Endothelial cell of umbilical vein (primary cell): ENCODE measurements at regions not wholly inside any gene's neighbourhood (a gene's known extent, or its start where the extent isn't known, plus 50 kb on each side); places are given as distances from the start of the nearest gene placed in this dataset.

Experiments used
- BruUV-seq: library from RNA; stranded (reverse); fragments of 400-500 nt; replicated peaks from 2 replicates; lab custom pipeline; 2021; lab: Mats Ljungman, UMichigan
- CTCF ChIA-PET: fragments of 300-600, 350-600 bp; sonication (Branson Sonifier 250); formaldehyde crosslinking; loops from one replicate; lab custom pipeline; 2021; ENCODE audit warnings: antibody characterized with exemption, inconsistent platforms; lab: Charles Lee
- POLR2A ChIA-PET: fragments of 300-600, 350-600 bp; sonication (Branson Sonifier 250); formaldehyde crosslinking; loops from one replicate; lab custom pipeline; 2021; ENCODE audit warnings: antibody characterized with exemption, inconsistent platforms; lab: Charles Lee
- DNase-seq: peaks from one replicate; pipeline ENCODE4 v3.0.0-alpha.2; 2011; ENCODE audit warnings: low read depth, low spot score
- FAIRE-seq: peaks from 2 replicates; lab custom pipeline; 2011; peaks lifted over from hg19 to GRCh38; lab: Jason Lieb, UNC
- H2AFZ ChIP-seq: 2 replicates; pipeline ENCODE4 v1.6.0; 2012; ENCODE audit warnings: low read depth, low read length, control low read depth, inconsistent platforms
- H3K27ac ChIP-seq: 2 replicates; pipeline ENCODE4 v1.5.1; 2011; ENCODE audit warnings: low read depth, mild to moderate bottlenecking, control low read depth, low read length, moderate library complexity; ENCODE audit not compliant: insufficient read depth
- H3K27me3 ChIP-seq, 2 experiments: 2 replicates each; pipeline versions ENCODE4 v1.6.0 to v1.6.1; 2011; ENCODE audit warnings: low read length in 2 of 2, mixed read lengths in 1 of 2; ENCODE audit not compliant: control insufficient read depth in 2 of 2, insufficient read depth in 2 of 2
- H3K36me3 ChIP-seq, 2 experiments: 2 replicates in 1 of 2; 3 replicates in 1 of 2; pipeline ENCODE4 v1.5.1; 2011; ENCODE audit warnings: low read length in 2 of 2, mild to moderate bottlenecking in 1 of 2, moderate library complexity in 1 of 2; ENCODE audit not compliant: control insufficient read depth in 2 of 2, insufficient read depth in 2 of 2; ENCODE audit errors: extremely low read depth in 1 of 2
- H3K4me1 ChIP-seq: 3 replicates; pipeline ENCODE4 v1.5.1; 2011; ENCODE audit warnings: mild to moderate bottlenecking, low read length; ENCODE audit not compliant: control insufficient read depth, insufficient read depth; ENCODE audit errors: extremely low read depth
- H3K4me2 ChIP-seq: 2 replicates; pipeline ENCODE4 v1.6.1; 2011; ENCODE audit warnings: low read length, control low read depth, mixed read lengths; ENCODE audit not compliant: insufficient read depth
- H3K4me3 ChIP-seq, 3 experiments: fragments of 200-600 bp in 1 of 3; sonication (generic), shearing (Covaris generic) in 1 of 3; replicated peaks in 1 of 3; 2 replicates each; pipeline ENCODE4 v1.5.1; 2011 to 2016; ENCODE audit warnings: control low read depth in 3 of 3, low read length in 3 of 3, mild to moderate bottlenecking in 2 of 3, inconsistent platforms in 1 of 3, low read depth in 1 of 3, moderate library complexity in 1 of 3; ENCODE audit not compliant: insufficient read depth in 1 of 3
- H3K79me2 ChIP-seq: 2 replicates; pipeline ENCODE4 v1.6.0; 2012; ENCODE audit warnings: low read length, inconsistent platforms; ENCODE audit not compliant: control insufficient read depth, insufficient read depth
- H3K9ac ChIP-seq: replicated peaks from 2 replicates; pipeline ENCODE3; 2011; ENCODE audit warnings: low read length, control low read depth; ENCODE audit not compliant: insufficient read depth; ENCODE audit errors: extremely low read depth
- H3K9me1 ChIP-seq: replicated peaks from 3 replicates; pipeline ENCODE4 v1.6.0; 2011; ENCODE audit warnings: mild to moderate bottlenecking, low read length; ENCODE audit not compliant: control insufficient read depth, insufficient read depth; ENCODE audit errors: extremely low read depth
- H3K9me3 ChIP-seq: replicated peaks from 2 replicates; pipeline ENCODE4 v1.5.1; 2012; ENCODE audit warnings: low read length, inconsistent platforms; ENCODE audit not compliant: control insufficient read depth, insufficient read depth
- H4K20me1 ChIP-seq: replicated peaks from 2 replicates; pipeline ENCODE3; 2011; ENCODE audit warnings: mild to moderate bottlenecking, low read length; ENCODE audit not compliant: control insufficient read depth, insufficient read depth; ENCODE audit errors: extremely low read depth
- EZH2 ChIP-seq: IDR thresholded peaks from 2 replicates; pipeline ENCODE4 v1.6.1; 2012; ENCODE audit warnings: borderline replicate concordance, low read depth, mild to moderate bottlenecking, moderate library complexity, low read length, inconsistent platforms; ENCODE audit not compliant: severe bottlenecking
- FOS ChIP-seq: IDR thresholded peaks from 2 replicates; pipeline ENCODE4 v1.6.1; 2011; ENCODE audit warnings: mild to moderate bottlenecking, low read length, moderate library complexity, borderline replicate concordance; ENCODE audit not compliant: insufficient read depth
- GATA2 ChIP-seq: IDR thresholded peaks from 2 replicates; pipeline ENCODE4 v1.7.0; 2011; ENCODE audit warnings: low read depth, mild to moderate bottlenecking, moderate library complexity, mixed read lengths, low read length; ENCODE audit not compliant: insufficient read length, insufficient read depth
- JUN ChIP-seq: IDR thresholded peaks from 2 replicates; pipeline ENCODE4 v1.6.1; 2011; ENCODE audit warnings: borderline replicate concordance, low read depth; ENCODE audit not compliant: insufficient read length, insufficient read depth
- MYC ChIP-seq: IDR thresholded peaks from one replicate; pipeline ENCODE4 v1.6.1; 2011; ENCODE audit warnings: mild to moderate bottlenecking, low read depth, low read length
- POLR2A ChIP-seq: IDR thresholded peaks from 2 replicates; pipeline ENCODE4 v1.6.1; 2012; ENCODE audit warnings: low read depth, mild to moderate bottlenecking, control low read depth, low read length
- dilution Hi-C: fragments of 300-500 bp; cut with MboI; formaldehyde crosslinking; loops from one replicate; pipeline ENCODE4 v1.15.0; 2019; ENCODE audit warnings: low sequenced_read_pairs; ENCODE audit not compliant: extremely low pct_ligation_motif_present
- intact Hi-C: fragments of 100-400 bp; cut with micrococcal nuclease; formaldehyde crosslinking; loops from one replicate; pipeline ENCODE4 v1.10.0; 2022
- TF ChIP-seq, protein P1 (sequence below): IDR thresholded peaks from 2 replicates; pipeline ENCODE4 v1.6.1; 2011; ENCODE audit not compliant: insufficient read depth, insufficient read length
- TF ChIP-seq, protein P2 (sequence below), 2 donors: IDR thresholded peaks; 1 replicate in 1 of 2; 2 replicates in 1 of 2; pipeline ENCODE4 v1.5.1; 2011; ENCODE audit warnings: low read length in 2 of 2, mild to moderate bottlenecking in 2 of 2, moderate library complexity in 2 of 2, control low read depth in 1 of 2, inconsistent platforms in 1 of 2, low read depth in 1 of 2; ENCODE audit not compliant: insufficient read depth in 1 of 2; ENCODE audit errors: extremely low read depth in 1 of 2

GRCh38 chr7:67855322-67855721 lies 858.7 kb downstream of the TYW1 start:
- intact Hi-C loops (no loop called here), dilution Hi-C loops (no loop called here)
- Histone ChIP-seq H4K20me1 (no peaks in the 10 kb centered on the region), H3K9ac (no peak overlapping the region), H3K27ac (no peak overlapping the region), H3K4me2 (no peak overlapping the region), H3K9me3 (peaks cover 2% of the 10 kb centered on the region), H3K36me3 (no peaks in the 10 kb centered on the region), H2AFZ (no peak overlapping the region), H3K4me1 (no peaks in the 10 kb centered on the region), H3K4me3 (no peak overlapping the region), H3K9me1 (no peaks in the 10 kb centered on the region), H3K79me2 (no peaks in the 10 kb centered on the region), H3K27me3 (no peaks in the 10 kb centered on the region)
- DNase-seq (no peak), FAIRE-seq (no peak)
- TF ChIP-seq FOS: no peak
- TF ChIP-seq EZH2: no peak
- no peak for TF ChIP-seq JUN
- TF ChIP-seq, protein P1, sequence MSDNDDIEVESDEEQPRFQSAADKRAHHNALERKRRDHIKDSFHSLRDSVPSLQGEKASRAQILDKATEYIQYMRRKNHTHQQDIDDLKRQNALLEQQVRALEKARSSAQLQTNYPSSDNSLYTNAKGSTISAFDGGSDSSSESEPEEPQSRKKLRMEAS: no peak
- TF ChIP-seq GATA2: no peak
- TF ChIP-seq POLR2A: no peak
- TF ChIP-seq, protein P2, sequence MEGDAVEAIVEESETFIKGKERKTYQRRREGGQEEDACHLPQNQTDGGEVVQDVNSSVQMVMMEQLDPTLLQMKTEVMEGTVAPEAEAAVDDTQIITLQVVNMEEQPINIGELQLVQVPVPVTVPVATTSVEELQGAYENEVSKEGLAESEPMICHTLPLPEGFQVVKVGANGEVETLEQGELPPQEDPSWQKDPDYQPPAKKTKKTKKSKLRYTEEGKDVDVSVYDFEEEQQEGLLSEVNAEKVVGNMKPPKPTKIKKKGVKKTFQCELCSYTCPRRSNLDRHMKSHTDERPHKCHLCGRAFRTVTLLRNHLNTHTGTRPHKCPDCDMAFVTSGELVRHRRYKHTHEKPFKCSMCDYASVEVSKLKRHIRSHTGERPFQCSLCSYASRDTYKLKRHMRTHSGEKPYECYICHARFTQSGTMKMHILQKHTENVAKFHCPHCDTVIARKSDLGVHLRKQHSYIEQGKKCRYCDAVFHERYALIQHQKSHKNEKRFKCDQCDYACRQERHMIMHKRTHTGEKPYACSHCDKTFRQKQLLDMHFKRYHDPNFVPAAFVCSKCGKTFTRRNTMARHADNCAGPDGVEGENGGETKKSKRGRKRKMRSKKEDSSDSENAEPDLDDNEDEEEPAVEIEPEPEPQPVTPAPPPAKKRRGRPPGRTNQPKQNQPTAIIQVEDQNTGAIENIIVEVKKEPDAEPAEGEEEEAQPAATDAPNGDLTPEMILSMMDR (IDR thresholded peaks at IDR 0.05; ENCODE audit: extremely low read depth in 1 of 2, insufficient read depth in 1 of 2, low read depth in 1 of 2, low read length in 2 of 2): no peak
- TF ChIP-seq MYC: no peak
- ChIA-PET CTCF (no interaction called here), POLR2A (no interaction called here)
- no TSS peak for BruUV-seq
